Kasumi-1 (cell line): ENCODE measurements at regions not wholly inside any gene's neighbourhood (a gene's known extent, or its start where the extent isn't known, plus 50 kb on each side); places are given as distances from the start of the nearest gene placed in this dataset.

Source experiments
- DNase-seq, 2 experiments: peaks; one replicate each; lab custom pipeline; 2025; lab: John Stamatoyannopoulos, UW

DNA sequence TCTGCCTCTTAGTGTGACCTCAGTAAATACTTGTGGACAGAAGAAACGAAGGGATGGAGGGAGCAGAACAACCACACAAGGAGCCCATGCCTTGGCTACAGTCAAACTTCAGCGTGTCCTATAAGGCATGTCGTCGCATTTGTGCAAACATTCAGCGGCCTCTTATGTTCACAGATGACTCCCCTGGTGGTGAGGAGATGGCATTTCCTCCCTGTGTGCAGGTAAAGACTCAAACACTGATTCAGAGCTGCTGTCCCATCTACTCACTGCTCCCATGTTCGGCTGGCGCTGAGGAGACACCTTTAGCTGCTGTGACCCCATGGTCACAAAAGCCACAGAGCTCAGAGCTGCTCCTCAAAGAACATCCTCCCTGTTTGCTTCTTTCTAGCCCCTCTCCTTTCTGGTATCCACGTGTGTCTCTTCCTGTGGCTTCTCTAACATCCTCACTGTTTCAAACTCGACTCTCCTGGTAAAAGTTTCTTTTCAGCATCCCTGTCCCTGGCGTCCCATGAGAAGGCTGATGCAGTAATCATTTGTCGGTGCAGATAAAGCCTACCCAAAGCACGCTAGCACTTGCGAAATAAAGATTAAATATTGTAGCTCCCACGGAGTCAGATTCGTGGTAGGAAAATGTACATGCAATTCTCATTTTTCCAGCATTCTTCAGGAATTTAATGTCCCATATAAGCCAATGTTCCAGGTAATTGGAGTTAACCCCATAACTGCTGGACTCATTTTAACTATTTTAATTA is 124.9 kb upstream of the NEBL start:
- DNase-seq: no peak

DNA sequence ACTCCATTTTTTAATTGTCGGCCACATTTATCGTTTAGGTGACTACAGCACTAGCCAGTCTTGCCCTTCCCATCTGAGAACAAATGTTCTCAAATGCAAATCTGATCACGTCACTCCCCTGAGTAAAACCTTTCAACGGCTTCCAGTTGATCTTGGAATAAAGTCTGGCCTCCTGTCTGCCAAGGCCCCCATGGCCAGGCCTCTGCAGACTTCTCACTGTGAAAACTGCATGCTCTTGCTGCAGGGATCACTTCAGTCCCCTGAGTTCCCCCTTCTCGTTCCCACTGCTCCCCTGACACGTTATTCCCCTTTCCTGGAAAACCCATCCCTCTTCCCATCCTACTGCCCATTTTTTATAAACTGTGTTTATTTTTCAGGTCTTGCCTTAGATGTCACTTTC is 124.1 kb upstream of the NEBL start:
- DNase-seq: no peak

DNA sequence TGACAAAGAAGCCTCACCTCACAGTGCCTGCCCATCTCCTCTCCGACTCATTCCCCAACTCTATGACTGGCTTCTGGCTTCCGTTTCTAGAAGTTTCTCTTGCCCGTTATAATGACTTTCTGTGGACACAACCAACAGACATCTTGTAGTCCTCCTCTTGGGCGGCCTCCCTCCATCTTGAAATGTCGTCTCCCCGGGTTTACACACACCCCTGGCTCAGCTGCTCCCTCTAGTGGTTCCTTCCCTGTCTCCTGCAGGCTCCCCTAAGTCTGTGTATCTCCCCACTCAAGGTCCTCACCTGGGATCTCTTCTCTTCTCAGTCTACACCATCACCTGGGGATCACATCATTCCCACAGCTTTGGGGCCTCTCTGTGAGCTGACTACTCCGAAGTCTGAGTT is 123.4 kb upstream of the NEBL start:
- DNase-seq: peak; percentile 47 to 67

GRCh38 chr10:21019436-21019835 is 122.3 kb upstream of the NEBL start:
- DNase-seq: no peak

DNA sequence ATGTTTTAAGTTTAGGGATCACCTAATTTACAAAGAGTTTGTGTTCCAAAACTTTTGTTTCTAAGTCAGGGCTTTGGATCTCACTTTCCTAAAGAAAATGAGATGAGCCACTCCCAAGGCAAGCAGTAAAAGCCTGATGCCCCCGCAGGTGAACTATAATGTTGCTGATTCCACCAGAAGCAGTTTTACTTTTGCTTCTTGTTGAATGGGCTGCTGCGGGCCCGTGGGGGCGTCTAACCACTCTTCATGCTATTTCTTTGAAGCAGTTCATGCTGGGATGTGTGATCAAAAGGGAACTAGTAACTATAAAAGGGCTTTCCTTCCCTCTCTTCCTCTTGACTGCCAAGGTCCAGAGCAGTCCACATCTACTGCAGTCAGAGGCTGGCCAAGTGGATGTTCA is 118.7 kb upstream of the NEBL start:
- no peak for DNase-seq

DNA sequence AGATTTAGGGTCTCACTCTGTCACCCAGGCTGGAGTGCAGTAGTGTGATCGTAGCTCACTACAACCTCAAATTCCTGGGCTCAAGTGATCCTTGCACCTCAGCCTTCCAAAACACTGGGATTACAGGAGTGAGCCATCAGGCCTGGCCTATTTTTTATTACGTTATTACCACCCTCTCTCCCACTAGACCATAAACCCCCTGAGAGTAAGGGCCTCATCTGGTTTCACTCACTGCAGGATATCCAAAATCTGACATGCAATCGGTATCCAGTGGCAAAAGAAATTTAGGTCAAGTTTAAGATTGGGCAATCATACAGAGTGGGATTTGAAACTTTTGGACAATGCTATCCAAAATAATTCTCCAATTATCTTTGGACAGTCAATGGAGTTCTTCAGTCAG is 117.0 kb upstream of the NEBL start:
- DNase-seq: no peak

DNA sequence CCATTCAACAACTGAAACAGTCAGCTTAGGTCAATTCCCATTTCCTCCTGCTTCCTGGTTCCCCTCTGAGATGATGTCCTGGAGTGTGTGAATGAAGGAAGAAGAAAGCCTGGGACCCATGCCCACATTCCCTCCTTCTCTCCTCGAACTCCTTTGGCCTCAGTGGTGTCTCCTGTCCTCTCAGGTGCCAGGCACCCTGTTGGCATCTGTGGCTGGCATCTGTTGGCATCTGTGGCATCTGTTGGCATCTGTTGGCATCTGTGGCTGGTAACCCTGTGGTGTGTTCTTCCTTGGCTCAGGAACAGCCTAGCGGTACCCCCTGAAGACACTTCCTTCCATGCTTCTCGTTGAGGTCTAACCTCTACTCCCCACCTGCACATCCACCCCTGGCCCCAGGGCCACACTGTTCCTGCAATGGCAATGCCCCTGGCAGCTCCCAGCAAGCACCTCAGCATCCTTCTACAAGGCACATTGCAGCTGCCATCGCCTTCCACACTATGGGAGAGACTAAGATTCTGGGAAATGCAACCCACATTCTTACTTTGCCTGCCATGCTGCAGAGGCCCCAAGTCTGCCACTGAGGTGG is 114.4 kb upstream of the NEBL start:
- DNase-seq: no peak

DNA sequence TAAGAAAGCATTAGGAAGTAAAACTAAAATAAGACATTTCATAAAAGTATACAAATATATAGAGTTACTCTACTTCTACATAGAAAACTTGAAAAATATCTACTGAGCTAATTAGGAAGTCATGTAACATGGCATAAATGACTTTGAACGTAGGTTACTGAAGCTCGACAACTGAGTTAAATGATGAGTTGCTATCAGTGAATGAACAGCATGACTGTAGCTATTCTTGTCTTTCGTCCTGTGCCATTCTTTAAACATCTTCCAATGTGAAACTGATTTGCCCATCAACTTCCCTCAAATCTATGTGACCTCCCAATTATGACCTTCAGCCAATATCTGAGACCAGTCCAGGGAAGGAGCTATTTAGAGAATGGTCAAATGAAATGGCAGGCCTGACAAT is 113.5 kb upstream of the NEBL start:
- no peak for DNase-seq

GRCh38 chr10:21003240-21003822 is 106.2 kb upstream of the NEBL start:
- no peak for DNase-seq

- no peak for DNase-seq
Measured at GRCh38 chr10:21002091-21002878, 105.2 kb upstream of the NEBL start.

DNA sequence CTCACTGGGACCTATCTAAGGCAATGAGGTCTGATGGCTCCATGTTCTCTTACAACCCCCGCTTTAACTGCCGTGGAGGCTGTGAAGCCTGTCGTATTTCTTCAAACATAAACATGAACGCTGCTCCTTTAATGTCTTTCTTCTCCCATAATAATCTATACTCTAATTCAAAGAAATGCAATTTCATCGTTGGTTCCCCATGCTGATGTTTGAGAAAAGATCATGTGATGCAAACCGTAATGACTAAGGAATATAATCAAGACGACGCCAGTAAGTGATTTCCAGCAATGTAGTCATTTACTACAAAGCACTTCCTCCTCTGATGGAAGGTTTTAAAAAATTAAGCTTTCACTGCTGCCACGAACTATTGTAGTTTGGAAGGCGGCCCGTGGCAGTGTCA is 102.6 kb upstream of the NEBL start:
- DNase-seq: no peak

GRCh38 chr10:20998036-20998435 is 100.9 kb upstream of the NEBL start:
- no peak for DNase-seq

GRCh38 chr10:20995123-20995987 is 98.2 kb upstream of the NEBL start:
- no peak for DNase-seq

DNA sequence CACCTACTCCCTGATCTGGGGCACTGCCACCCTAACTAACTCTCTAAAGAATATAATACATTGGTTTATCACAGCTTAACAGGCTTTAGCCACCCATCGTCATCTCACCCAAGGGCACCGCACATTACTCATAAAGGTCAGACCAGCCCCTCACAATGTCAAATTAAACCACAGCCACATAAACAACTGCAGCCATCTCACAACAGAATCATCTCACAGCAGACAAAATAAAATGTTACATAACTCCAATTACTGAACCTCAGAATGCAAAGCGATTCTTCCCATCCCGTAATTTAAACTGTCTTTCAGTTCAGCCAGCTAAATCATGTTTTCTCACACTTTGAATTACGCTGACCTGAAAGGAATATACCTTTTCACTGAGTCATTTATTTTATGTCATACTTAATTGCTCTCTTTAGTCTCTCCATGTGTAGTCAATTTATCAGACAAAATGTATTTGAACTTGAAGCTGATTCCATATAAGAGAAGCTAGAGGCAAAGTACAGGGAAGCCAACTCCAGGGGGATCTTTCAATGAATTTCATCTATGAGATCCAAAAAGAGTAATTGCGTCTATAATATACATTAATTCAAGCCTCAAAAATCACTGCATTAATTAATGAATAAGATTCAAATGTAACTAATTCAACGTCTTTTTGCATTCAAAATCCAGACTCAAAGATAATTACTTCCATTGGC is 96.9 kb upstream of the NEBL start:
- DNase-seq: no peak

DNA sequence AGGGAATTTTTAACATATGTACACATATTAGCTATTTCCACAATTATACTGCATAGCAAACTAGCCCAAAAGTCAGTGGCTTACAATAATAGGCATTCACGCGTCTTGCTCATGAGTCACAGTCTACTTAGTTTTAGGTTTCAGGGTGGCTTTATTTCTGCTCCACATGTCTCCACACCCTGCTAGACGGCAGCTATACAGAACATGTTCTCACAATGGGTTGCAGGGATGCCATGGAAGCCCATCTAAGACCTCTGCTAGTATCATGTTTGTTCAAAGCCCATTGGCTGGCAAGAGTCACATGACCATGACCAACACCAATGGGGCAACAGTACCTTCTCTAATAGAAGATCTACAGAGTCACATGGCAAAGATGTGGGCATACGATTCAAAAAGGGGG is 96.3 kb upstream of the NEBL start:
- no peak for DNase-seq

- no peak for DNase-seq
Measured at GRCh38 chr10:20991526-20991925, 94.4 kb upstream of the NEBL start.

- DNase-seq: no peak
Measured at GRCh38 chr10:20990604-20991003, 93.5 kb upstream of the NEBL start.

- DNase-seq: no peak
Measured at GRCh38 chr10:20988357-20988983, 91.4 kb upstream of the NEBL start.

DNA sequence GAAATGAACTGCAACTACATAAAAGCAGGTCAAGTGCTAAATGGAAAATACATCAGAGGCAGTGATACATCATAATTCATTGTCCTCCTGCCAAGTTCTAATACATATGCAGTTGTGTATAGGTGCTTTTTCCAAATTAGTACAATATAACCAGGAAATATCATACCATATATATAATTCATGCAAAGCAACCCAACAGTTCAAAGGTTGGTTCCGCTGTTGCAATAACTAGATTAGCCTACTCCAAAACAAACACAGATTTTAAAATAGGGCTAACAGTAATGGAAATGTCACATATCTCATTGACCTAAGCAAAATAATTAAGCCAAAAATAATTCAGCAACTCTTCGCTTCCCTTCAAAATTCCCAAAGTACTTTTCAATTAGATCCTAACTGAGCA is 88.9 kb upstream of the NEBL start:
- no peak for DNase-seq

DNA sequence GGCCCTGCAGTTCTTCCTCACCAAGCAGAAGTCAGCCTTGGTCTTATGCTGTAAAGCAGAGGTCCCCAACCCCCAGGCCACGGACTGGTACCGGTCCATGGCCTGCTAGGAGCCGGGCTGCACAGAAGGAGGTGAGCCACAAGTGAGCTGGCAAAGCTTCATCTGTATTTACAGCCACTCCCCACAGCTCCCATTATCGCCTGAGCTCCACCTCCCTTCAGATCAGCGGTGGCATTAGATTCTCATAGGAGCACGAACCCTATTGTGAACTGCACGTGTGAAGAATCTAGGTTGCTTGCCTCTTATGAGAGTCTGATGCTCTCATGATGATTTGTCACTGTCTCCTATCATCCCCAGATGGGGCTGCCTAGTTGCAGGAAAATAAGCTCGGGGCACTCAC is 87.6 kb upstream of the NEBL start:
- no peak for DNase-seq

DNA sequence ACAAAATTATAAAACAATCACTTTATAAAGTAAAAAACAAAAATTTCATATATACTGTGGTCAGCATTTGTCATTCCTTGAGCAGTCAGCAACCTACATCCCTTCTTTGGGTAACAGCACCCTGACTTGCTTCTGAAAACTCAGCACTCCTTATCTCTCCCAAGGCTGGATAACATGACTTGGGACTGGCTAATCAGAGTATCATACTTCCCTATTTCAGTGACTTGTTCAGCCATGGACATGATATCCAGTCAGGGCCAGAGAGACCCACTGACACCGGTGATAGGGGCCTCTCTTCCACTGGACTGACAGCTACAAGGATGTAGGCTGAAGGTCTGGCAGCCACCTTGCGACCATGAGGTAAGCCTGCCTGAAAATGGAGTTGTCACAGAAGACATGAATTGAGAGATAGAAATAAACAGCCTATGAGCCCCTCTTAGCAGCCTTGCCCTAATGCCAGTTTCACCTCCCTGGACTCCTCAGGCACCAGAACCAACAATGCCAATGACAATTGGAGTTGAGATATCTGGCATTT is 84.4 kb upstream of the NEBL start:
- no peak for DNase-seq
